Activated CD4-positive, alpha-beta T cell treated with anti-CD3 and anti-CD28 coated beads, Interleukin-2, amount 10 ng/mL, durations not matched to agents 7 days and 5 days (primary cell): ENCODE measurements at regions not wholly inside any gene's neighbourhood (a gene's known extent, or its start where the extent isn't known, plus 50 kb on each side); places are given as distances from the start of the nearest gene placed in this dataset.
"Not testable (repeated sequence)": the region's sequence is repeated elsewhere in the genome, so short reads cannot be mapped to it uniquely, and the experiment has no call there.

ENCODE experiments used
- CTCF ChIA-PET: fragments of 350-600 bp; sonication (Branson Sonifier 250); formaldehyde crosslinking; loops from one replicate; lab custom pipeline; 2021; ENCODE audit warnings: antibody characterized with exemption; lab: Charles Lee
- POLR2A ChIA-PET: fragments of 350-600 bp; sonication (Branson Sonifier 250); formaldehyde crosslinking; loops from one replicate; lab custom pipeline; 2021; ENCODE audit warnings: antibody characterized with exemption; lab: Charles Lee
- DNase-seq: peaks from one replicate; pipeline ENCODE4 v3.0.0-alpha.2; 2020
- H3K27ac Mint-ChIP-seq: one replicate; pipeline ENCODE4 v1.8.0; 2021; ENCODE audit warnings: mild to moderate bottlenecking, moderate library complexity, mixed read lengths
- H3K27me3 Mint-ChIP-seq: one replicate; pipeline ENCODE4 v1.8.0; 2021; ENCODE audit warnings: mixed read lengths
- H3K36me3 Mint-ChIP-seq: one replicate; pipeline ENCODE4 v1.8.0; 2021; ENCODE audit warnings: low read depth, mixed read lengths
- H3K4me1 Mint-ChIP-seq: one replicate; pipeline ENCODE4 v1.8.0; 2021; ENCODE audit warnings: mixed read lengths
- H3K4me3 Mint-ChIP-seq: one replicate; pipeline ENCODE4 v1.8.0; 2021; ENCODE audit warnings: mild to moderate bottlenecking, moderate library complexity, mixed read lengths
- H3K9me3 Mint-ChIP-seq: one replicate; pipeline ENCODE4 v1.8.0; 2021; ENCODE audit warnings: mixed read lengths

DNA sequence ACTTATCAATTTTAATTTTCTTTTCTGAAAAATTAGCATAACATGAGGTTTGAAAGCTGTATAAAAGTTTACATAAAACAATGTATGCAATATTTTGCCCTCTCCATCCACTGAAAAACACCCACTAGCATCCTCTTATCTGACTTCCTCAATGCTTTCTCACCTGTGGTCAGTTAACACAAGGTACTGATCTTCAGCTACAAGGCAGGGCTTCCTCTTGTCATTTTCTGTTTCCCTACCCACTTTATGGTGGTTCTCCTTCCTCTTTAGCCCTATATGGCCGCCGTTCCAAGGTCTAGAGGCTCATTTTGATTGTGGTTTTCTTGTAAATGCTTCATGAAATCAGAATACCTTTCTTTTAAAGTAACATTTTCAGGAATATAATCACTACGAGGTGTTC lies 618.6 kb upstream of the CPEB2 start:
- Mint-ChIP-seq H3K27ac (no peak overlapping the region), H3K9me3 (no peaks in the 10 kb centered on the region), H3K36me3 (no peaks in the 10 kb centered on the region), H3K27me3 (no peaks in the 10 kb centered on the region), H3K4me3 (no peak overlapping the region), H3K4me1 (peaks cover 2% of the 10 kb centered on the region)
- DNase-seq, result no peak
- CTCF ChIA-PET, result no interaction called here
- POLR2A ChIA-PET, result no interaction called here

DNA sequence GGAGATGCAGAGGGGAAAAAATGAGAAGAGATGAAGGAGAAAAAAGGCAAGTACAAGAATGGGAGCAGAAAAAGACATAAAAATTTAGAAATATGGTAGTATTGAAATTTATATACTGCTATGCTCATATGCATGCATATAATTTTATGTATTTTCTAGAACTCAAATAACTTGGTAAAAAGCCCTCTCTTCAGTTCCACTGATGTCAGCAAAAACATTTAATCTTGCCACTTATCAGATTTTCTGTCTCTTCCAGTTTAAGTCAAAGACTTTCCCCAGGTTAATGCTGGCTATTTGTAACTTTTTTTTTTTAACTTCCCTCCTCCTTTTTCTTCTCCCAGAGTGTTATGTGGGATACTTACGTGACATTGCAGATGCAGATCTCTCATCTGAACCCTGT lies 617.5 kb upstream of the CPEB2 start:
- H3K4me3 Mint-ChIP-seq, result no peak overlapping the region
- CTCF ChIA-PET, result no interaction called here
- H3K4me1 Mint-ChIP-seq, result peaks cover 2% of the 10 kb centered on the region
- H3K27ac Mint-ChIP-seq, result no peak overlapping the region
- no peaks in the 10 kb centered on the region for H3K27me3 Mint-ChIP-seq
- POLR2A ChIA-PET, result no interaction called here
- no peaks in the 10 kb centered on the region for H3K36me3 Mint-ChIP-seq
- no peaks in the 10 kb centered on the region for H3K9me3 Mint-ChIP-seq
- no peak for DNase-seq

DNA sequence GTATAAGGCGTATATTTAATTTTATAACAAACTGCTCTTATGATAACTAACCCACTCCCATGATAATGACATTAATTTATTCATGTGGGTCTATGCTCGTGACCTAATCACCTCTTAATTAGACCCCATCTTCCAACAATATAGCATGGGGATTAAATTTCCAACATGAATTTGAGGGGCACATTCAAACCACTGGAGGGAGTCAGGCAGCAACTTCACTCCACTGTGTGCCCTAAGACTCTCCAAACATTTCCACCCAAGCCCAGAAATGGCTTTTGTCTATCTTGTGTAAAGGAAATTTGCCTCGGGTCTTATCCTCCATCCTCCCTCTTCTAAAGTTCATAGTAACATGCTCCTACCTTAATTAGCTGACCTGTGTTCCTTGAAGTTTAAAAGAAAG lies 616.1 kb upstream of the CPEB2 start:
- CTCF ChIA-PET, result no interaction called here
- no peaks in the 10 kb centered on the region for H3K27me3 Mint-ChIP-seq
- no peak overlapping the region for H3K4me3 Mint-ChIP-seq
- no peak overlapping the region for H3K27ac Mint-ChIP-seq
- peaks cover 2% of the 10 kb centered on the region for H3K4me1 Mint-ChIP-seq
- no peak for DNase-seq
- no peaks in the 10 kb centered on the region for H3K9me3 Mint-ChIP-seq
- POLR2A ChIA-PET, result no interaction called here
- H3K36me3 Mint-ChIP-seq, result no peaks in the 10 kb centered on the region

DNA sequence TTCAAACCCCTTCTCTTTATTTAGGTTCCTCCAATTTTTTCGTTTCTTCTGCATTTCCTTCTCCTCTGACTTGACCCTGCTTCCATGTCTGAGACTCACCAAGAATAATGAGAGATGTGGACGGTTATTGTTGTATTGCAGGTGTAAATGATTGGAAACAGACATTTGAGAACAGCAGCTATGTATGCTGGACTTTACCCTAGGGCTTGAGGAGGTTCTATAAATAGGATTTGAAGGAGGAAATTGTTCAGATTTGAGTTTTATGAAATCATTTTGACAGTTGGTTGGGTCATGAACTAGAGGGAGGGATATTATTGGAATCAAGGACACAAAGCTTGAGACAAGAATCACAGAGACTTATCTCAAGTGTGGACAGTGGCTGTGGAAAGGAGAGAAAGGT lies 614.6 kb upstream of the CPEB2 start:
- Mint-ChIP-seq H3K36me3 (no peaks in the 10 kb centered on the region), H3K4me1 (peaks cover 2% of the 10 kb centered on the region), H3K27me3 (no peaks in the 10 kb centered on the region), H3K9me3 (no peaks in the 10 kb centered on the region), H3K4me3 (no peak overlapping the region), H3K27ac (no peak overlapping the region)
- ChIA-PET CTCF (no interaction called here), POLR2A (no interaction called here)
- DNase-seq, result no peak

DNA sequence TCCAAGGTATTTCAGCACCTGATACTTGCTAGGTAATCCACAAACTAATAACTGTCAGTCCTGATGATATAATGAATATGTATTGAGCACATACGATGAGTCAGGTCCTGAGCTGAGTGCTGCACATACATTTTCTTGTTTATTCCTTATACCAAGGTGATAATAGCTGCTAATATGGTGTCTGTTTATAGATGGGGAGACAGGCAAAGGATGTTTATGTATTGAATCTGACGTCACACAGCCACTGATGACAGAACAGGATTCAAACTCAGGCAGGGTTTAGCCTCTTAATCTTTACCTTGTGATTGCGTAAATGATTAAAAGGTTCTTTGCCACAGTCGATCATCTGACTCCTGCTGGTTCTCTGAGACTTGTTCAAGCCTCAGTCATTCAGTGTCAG lies 609.9 kb upstream of the CPEB2 start:
- H3K4me3 Mint-ChIP-seq, result no peak overlapping the region
- no peak overlapping the region for H3K27ac Mint-ChIP-seq
- H3K4me1 Mint-ChIP-seq, result no peaks in the 10 kb centered on the region
- ChIA-PET CTCF (no interaction called here), POLR2A (no interaction called here)
- H3K36me3 Mint-ChIP-seq, result no peaks in the 10 kb centered on the region
- no peak for DNase-seq
- no peaks in the 10 kb centered on the region for H3K9me3 Mint-ChIP-seq
- no peaks in the 10 kb centered on the region for H3K27me3 Mint-ChIP-seq

DNA sequence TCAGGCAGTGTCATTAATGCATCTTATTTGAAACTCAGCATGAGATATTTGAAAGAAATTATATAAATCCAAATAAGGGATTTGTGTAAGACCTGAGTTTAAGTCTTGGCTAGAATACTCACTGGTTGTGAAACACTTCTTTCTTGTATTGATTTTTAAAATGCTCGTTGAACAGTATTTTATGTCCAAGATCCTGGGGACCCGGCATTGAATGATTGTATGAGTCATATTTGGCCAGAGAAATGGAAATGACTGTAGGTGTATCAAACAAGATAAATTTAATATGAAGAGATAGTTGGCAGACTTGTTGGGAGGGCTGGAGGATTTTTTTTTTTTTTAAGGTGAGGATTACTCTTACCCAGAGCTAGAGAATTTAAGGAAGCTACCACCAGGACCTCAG lies 606.1 kb upstream of the CPEB2 start:
- no peaks in the 10 kb centered on the region for H3K27me3 Mint-ChIP-seq
- H3K4me1 Mint-ChIP-seq, result no peaks in the 10 kb centered on the region
- H3K4me3 Mint-ChIP-seq, result no peak overlapping the region
- H3K9me3 Mint-ChIP-seq, result peaks cover 2% of the 10 kb centered on the region
- ChIA-PET POLR2A (no interaction called here), CTCF (no interaction called here)
- H3K27ac Mint-ChIP-seq, result no peak overlapping the region
- no peak for DNase-seq
- H3K36me3 Mint-ChIP-seq, result no peaks in the 10 kb centered on the region

DNA sequence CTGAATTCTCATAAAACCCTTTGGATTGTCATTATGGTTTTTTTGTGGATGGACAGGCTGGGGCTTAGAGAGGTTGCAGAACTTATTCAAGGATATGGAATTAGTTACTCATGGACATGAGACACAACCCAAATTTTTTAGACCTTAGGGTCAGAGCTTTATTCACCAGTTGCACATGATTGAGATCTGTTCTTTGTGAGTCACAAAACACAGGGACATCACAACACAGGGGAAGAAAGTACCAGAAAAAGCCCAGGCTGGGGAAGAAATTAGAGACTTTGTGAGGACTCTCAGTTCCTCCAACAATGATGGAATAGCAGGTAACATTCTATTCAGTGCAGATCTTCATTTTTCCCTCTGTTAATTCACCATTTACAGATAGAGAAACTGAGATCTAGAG lies 602.4 kb upstream of the CPEB2 start:
- H3K4me1 Mint-ChIP-seq, result no peaks in the 10 kb centered on the region
- H3K27ac Mint-ChIP-seq, result no peak overlapping the region
- no peaks in the 10 kb centered on the region for H3K27me3 Mint-ChIP-seq
- no peaks in the 10 kb centered on the region for H3K36me3 Mint-ChIP-seq
- POLR2A ChIA-PET, result no interaction called here
- no peak for DNase-seq
- H3K4me3 Mint-ChIP-seq, result no peak overlapping the region
- CTCF ChIA-PET, result no interaction called here
- peaks cover 11% of the 10 kb centered on the region for H3K9me3 Mint-ChIP-seq

DNA sequence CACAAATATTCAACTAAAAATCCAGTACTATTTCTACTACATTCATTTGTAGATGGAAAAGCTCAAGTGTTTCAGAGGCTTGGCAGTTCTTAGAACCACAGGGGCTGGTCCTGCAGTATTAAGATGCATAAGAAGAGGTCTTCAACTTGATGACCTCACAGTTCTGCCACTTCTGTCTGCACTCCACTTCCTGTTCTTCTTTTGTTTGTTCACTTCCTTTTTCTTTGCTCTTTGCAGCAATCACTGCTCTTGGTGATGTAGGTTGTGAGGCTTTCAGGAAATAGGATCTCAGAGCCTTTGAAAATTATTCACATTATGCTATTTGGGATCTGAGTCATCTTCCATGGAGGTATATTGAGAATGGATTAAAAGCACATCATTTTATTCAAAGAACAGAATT lies 602.0 kb upstream of the CPEB2 start:
- Mint-ChIP-seq H3K27ac (no peak overlapping the region), H3K9me3 (peaks cover 11% of the 10 kb centered on the region), H3K27me3 (no peaks in the 10 kb centered on the region), H3K4me1 (no peaks in the 10 kb centered on the region), H3K36me3 (no peaks in the 10 kb centered on the region), H3K4me3 (no peak overlapping the region)
- ChIA-PET POLR2A (no interaction called here), CTCF (no interaction called here)
- DNase-seq, result no peak

DNA sequence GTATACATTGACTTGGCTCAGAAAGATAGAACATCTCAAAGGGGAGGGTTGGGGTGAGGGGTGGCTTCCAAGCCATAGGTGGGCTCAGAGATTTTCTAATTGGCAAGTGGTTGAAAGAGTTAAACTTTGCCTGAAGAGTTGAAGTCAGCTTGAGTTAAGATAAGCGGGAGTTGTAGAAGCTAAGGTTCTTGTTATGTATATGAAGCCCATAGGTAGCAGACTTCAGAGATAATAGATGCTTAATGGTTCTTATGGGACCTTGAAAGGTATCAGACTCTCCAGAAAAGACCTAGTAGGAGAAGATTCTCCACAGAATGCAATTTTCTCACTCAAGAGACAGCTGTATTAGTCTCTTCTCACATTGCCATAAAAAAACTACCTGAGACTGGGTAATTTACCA lies 599.1 kb upstream of the CPEB2 start:
- no peak overlapping the region for H3K4me3 Mint-ChIP-seq
- DNase-seq, result no peak
- H3K27me3 Mint-ChIP-seq, result no peaks in the 10 kb centered on the region
- H3K36me3 Mint-ChIP-seq, result no peaks in the 10 kb centered on the region
- H3K27ac Mint-ChIP-seq, result no peak overlapping the region
- H3K9me3 Mint-ChIP-seq, result peaks cover 11% of the 10 kb centered on the region
- POLR2A ChIA-PET, result no interaction called here
- CTCF ChIA-PET, result no interaction called here
- no peaks in the 10 kb centered on the region for H3K4me1 Mint-ChIP-seq

DNA sequence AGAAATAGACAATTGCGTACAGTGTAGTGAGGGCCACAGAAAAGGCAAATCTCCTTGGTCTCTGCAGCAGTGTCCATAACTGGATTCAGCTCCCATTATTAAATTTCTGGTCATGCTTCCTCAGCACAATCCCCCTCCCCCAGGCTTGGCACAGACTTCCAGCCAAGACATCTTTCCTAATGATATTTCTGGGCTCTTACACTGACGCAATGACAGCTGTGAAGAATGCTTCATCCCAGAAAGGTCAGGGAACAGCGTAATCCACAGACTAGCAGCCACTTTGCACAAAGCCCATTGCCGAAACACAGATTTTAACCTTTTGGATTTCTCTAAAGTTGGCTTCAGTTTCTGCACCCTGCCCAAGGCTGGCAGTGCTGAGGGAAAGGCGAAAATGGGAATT lies 597.6 kb upstream of the CPEB2 start:
- Mint-ChIP-seq H3K27me3 (no peaks in the 10 kb centered on the region), H3K27ac (no peak overlapping the region), H3K9me3 (peaks cover 8% of the 10 kb centered on the region), H3K36me3 (no peaks in the 10 kb centered on the region), H3K4me1 (no peaks in the 10 kb centered on the region), H3K4me3 (no peak overlapping the region)
- ChIA-PET POLR2A (no interaction called here), CTCF (no interaction called here)
- DNase-seq, result no peak

DNA sequence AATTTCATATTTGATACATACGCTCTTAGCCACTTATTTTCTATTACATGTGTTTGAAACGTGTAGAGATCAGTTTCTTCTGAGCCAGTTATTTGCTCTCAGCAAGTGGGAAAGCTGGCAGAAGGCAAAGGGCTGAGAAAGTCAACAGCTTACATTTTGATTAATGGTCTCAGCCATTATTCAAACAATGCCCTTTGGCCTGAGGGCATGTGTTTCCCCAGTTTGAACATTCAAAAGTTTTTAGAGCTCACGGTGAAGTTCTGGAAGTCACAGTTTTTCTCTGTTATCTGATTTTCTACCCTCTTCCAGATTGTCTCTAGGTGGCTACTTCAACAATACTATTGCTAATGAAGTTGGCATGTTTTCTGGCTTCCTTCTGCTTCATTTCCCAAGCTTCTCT lies 591.8 kb upstream of the CPEB2 start:
- no peaks in the 10 kb centered on the region for H3K36me3 Mint-ChIP-seq
- H3K4me3 Mint-ChIP-seq, result no peak overlapping the region
- DNase-seq, result no peak
- H3K27me3 Mint-ChIP-seq, result no peaks in the 10 kb centered on the region
- POLR2A ChIA-PET, result no interaction called here
- no peaks in the 10 kb centered on the region for H3K4me1 Mint-ChIP-seq
- CTCF ChIA-PET, result no interaction called here
- H3K9me3 Mint-ChIP-seq, result no peaks in the 10 kb centered on the region
- H3K27ac Mint-ChIP-seq, result no peak overlapping the region

DNA sequence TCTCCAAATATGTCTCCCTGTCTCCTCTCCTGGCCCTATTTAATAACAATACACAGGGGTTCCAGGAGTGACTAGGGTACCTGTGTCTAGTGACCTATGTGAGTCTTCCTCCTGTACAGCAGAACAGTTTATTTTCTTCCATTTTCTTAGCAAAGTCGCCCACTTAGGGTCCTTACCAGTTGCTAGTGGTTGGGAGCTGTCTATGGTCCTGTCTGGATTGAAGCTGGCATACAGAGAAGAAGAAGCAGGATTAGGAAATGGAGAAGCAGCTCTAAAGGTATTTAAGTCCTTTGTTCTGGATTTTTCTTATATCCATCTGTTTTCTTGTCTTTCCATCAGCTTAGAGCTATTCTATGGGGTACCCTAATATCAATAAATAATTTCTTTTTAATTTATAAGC lies 587.1 kb upstream of the CPEB2 start:
- Mint-ChIP-seq H3K27ac (no peak overlapping the region), H3K27me3 (no peaks in the 10 kb centered on the region), H3K4me1 (no peaks in the 10 kb centered on the region), H3K4me3 (no peak overlapping the region), H3K36me3 (no peaks in the 10 kb centered on the region), H3K9me3 (no peaks in the 10 kb centered on the region)
- CTCF ChIA-PET, result interaction anchor here (0.5 kb wide), 1 partner anchor 675 kb away, joined by 3 read pairs; no protein-coding TSS in a partner anchor
- POLR2A ChIA-PET, result no interaction called here
- no peak for DNase-seq

DNA sequence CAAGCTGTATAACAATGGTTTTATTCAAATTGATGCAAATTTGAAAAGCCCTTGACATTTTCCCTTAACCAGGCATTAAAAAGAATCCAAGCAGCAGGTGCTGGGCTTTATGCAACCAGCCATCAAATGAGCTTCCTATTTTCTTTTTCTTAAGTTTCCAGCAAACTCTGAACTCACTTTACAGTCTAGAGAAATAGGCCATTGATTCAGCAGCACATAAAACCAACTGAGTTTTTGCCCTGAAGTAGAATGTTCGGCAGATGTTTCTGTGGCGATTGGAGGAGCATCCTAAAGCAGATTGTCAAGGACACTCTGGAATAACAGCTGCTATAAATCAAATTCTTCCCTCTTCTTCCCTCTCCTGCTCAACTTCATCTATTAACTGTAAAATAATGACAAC lies 582.8 kb upstream of the CPEB2 start:
- Mint-ChIP-seq H3K9me3 (no peaks in the 10 kb centered on the region), H3K27ac (no peak overlapping the region), H3K36me3 (no peaks in the 10 kb centered on the region), H3K4me3 (no peak overlapping the region), H3K27me3 (no peaks in the 10 kb centered on the region), H3K4me1 (no peaks in the 10 kb centered on the region)
- DNase-seq, result no peak
- ChIA-PET CTCF (interaction anchor here (0.7 kb wide), 1 partner anchor 1069 kb away, joined by 3 read pairs; no protein-coding TSS in a partner anchor), POLR2A (no interaction called here)

DNA sequence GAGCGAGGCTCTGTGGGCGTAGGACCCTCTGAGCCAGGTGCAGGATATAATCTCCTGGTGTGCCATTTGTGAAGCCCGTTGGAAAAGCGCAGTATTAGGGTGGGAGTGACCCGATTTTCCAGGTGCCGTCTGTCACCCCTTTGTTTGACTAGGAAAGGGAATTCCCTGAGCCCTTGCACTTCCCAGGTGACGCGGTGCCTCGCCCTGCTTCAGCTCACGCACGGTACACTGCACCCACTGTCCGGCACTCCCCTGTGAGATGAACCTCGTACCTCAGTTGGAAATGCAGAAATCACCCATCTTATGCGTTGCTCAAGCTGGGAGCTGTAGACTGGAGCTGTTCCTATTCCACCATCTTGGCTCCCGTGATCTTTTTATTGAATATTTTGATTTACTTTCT lies 576.0 kb upstream of the CPEB2 start:
- POLR2A ChIA-PET, result not testable (repeated sequence)

More for the DNA sequence above, 576.0 kb upstream of the CPEB2 start:
- CTCF ChIA-PET, H3K9me3 Mint-ChIP-seq, DNase-seq, H3K4me1 Mint-ChIP-seq, H3K36me3 Mint-ChIP-seq, H3K4me3 Mint-ChIP-seq, H3K27me3 Mint-ChIP-seq, H3K27ac Mint-ChIP-seq: not testable (repeated sequence)
